AG04450 (cell line): ENCODE measurements at regions not wholly inside any gene's neighbourhood (a gene's known extent, or its start where the extent isn't known, plus 50 kb on each side); places are given as distances from the start of the nearest gene placed in this dataset.

Source experiments
- CTCF ChIA-PET: fragments of 300-600, 350-600 bp; formaldehyde crosslinking; extraction: SDS; loops from one replicate; lab custom pipeline; 2022; ENCODE audit warnings: antibody characterized with exemption, inconsistent platforms; lab: Charles Lee
- POLR2A ChIA-PET: fragments of 350-600 bp; formaldehyde crosslinking; extraction: SDS; loops from one replicate; lab custom pipeline; 2021; ENCODE audit warnings: antibody characterized with exemption, inconsistent platforms; lab: Yijun Ruan, JAX
- DNase-seq: peaks from one replicate; pipeline ENCODE4 v3.0.0-alpha.2; 2011; ENCODE audit warnings: low read depth, low spot score
- H3K27ac ChIP-seq: one replicate; pipeline ENCODE4 v1.5.1; 2012; ENCODE audit warnings: low read depth, low read length, control low read depth
- H3K27me3 ChIP-seq: one replicate; pipeline ENCODE4 v1.6.0; 2012; ENCODE audit warnings: low read length; ENCODE audit not compliant: control insufficient read depth, insufficient read depth
- H3K4me3 ChIP-seq: 2 replicates; pipeline ENCODE4 v1.5.1; 2011; ENCODE audit warnings: mild to moderate bottlenecking, low read depth, low read length, control low read depth
- H3K9me3 ChIP-seq: 2 replicates; pipeline ENCODE4 v1.5.1; 2012; ENCODE audit warnings: low read length; ENCODE audit not compliant: control insufficient read depth, insufficient read depth
- CTCF ChIP-seq: IDR thresholded peaks from 2 replicates; pipeline ENCODE4 v1.5.1; 2011; ENCODE audit warnings: low read depth, low read length, control low read depth, inconsistent platforms

DNA sequence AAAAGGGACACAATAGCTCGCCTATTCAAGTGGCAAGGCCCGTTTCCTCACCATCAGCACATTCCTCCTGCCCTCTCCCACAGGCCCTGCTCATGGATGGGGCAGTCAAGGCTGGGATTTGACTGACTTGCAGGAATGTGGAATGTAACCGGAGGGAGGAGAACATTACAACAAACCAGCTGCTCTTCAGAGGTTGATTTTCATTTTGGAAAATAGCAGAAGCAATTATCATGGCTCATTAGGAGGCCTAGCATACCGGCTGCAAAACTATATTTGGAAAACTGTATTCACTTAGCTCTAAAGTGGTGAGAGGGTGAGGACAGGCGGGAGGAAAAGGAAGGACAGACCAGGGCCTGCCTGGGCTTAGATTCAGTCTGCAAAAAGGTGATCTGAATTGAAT, 283.7 kb downstream of the CD83 start:
- Histone ChIP-seq H3K4me3 (no peak overlapping the region), H3K27ac (no peak overlapping the region), H3K27me3 (peaks cover 6% of the 10 kb centered on the region), H3K9me3 (no peaks in the 10 kb centered on the region)
- no peak for DNase-seq
- TF ChIP-seq CTCF, result no peak
- ChIA-PET CTCF (no interaction called here), POLR2A (interaction anchor here (0.7 kb wide), 1 partner anchor 79 kb away, joined by 3 read pairs; no protein-coding TSS in a partner anchor)

DNA sequence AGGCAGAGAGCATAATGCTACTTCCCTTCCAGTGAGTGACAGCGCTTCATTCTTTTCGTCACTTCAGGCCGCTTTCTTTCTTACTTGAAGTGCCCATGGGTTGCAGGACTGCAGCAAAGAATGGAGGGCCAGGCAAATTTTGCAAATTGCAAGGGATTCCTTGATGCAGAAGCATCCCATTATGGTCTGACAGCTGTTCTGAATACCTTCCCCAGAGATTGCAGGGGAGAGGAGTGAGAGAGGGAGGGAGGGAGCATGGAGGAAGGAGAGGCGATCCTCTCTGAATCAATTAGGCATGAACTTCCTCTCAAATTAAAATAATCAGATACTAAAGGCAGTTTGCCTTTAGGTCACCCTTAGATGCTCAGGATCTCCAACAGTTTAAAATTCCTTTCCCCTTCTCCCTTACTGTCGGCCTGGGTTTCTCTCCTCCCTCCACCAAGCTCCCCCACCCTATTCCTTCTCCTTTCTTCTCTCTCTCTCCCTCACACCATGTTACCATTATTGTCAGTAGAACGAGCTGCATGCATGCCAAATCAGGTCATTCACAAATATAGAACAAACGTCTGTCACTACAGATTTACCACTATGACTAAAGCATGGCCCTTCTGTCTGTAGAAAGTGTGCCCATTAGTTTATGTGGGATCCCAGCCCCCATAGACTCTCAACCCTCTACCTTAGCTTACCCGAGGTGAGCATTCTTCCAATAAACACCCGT, 289.2 kb downstream of the CD83 start:
- Histone ChIP-seq H3K27me3 (peaks cover 8% of the 10 kb centered on the region), H3K9me3 (no peaks in the 10 kb centered on the region), H3K27ac (no peak overlapping the region), H3K4me3 (no peak overlapping the region)
- CTCF ChIA-PET, result no interaction called here
- DNase-seq, result no peak
- POLR2A ChIA-PET, result no interaction called here
- TF ChIP-seq CTCF, result no peak

DNA sequence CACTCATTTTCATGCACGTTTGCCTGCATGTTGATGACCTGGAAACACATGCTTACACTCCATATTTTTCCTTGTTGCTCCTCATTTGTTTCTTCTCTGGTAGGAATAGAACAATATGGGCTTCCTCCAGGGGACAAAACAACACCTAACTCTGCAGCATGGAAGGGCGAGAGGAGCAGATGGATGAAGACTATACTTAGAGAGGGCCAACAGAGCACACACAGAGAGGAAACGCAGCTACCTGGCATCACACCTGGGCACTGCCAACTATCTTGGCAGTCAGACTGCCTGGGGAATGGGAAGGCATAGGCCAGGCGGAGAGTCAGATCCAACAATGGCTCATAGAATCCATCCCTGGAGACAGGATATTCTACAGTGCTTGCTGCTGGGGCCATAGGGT, 290.9 kb downstream of the CD83 start:
- Histone ChIP-seq H3K9me3 (no peaks in the 10 kb centered on the region), H3K27ac (no peak overlapping the region), H3K4me3 (no peak overlapping the region), H3K27me3 (peaks cover 8% of the 10 kb centered on the region)
- DNase-seq, result no peak
- ChIA-PET CTCF (no interaction called here), POLR2A (no interaction called here)
- TF ChIP-seq CTCF, result no peak

DNA sequence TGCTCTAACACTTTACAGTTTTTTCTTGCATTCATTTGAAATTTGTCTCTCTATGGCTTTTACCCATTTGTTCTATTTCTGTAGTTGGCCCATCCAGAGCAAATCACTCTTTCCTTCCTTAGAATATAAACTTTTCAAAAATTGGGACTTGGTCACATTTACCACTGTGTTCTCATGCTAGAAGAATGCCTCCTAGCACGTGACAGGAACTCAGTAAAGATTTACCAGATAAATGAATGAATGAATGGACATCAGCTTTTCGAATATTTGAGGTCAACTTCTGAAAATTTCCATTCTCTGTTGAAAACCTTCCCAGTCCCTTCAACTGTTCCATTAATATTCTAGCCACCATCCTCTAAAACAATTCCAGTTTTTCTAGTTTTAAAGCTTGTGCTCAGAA, 294.5 kb downstream of the CD83 start:
- Histone ChIP-seq H3K27me3 (peaks cover 3% of the 10 kb centered on the region), H3K9me3 (no peaks in the 10 kb centered on the region), H3K4me3 (no peak overlapping the region), H3K27ac (no peak overlapping the region)
- POLR2A ChIA-PET, result interaction anchor here (1.1 kb wide), 1 partner anchor 38 kb away, joined by 3 read pairs; no protein-coding TSS in a partner anchor
- no peak for TF ChIP-seq CTCF
- CTCF ChIA-PET, result no interaction called here
- no peak for DNase-seq

DNA sequence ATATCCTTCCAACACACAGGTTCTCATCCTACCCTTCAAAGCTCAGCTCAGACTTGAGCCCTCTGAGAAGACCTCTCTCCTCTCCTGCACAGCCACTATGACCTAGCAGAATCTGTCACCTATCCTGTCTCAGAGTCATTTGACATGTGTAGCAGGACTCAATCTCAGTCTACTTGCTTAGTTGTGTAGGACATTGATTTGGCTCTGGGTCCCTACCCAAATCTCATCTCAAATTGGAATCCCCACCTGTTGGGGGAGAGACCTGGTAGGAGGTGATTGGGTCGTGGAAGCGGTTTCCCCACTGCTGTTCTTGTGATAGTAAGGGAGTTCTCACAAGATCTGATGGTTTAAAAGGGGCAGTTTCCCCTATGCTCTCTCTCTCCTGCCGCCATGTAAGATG, 297.9 kb downstream of the CD83 start:
- no peak for TF ChIP-seq CTCF
- Histone ChIP-seq H3K4me3 (no peak overlapping the region), H3K9me3 (no peaks in the 10 kb centered on the region), H3K27me3 (no peaks in the 10 kb centered on the region), H3K27ac (no peak overlapping the region)
- ChIA-PET POLR2A (no interaction called here), CTCF (no interaction called here)
- no peak for DNase-seq
